ENCODE measurements at regions not wholly inside any gene's neighbourhood (a gene's known extent, or its start where the extent isn't known, plus 50 kb on each side); places are given as distances from the start of the nearest gene placed in this dataset.

GRCh38 chr4:96150466-96150865 is 310.6 kb downstream of the PDHA2 start:
- 78% methylated on average over 1 of the region's 2 CpGs for WGBS (ENCODE audit: insufficient coverage)
- no peak for DNase-seq
- Mint-ChIP-seq H3K9me3 (peaks cover 0 to 4% (median 0%) of the 10 kb centered on the region in 7 donors), H3K4me3 (no peak overlapping the region), H3K27me3 (ENCODE audit: low read depth in 3 of 3) (no peaks in the 10 kb centered on the region), H3K4me1 (no peaks in the 10 kb centered on the region), H3K27ac (no peak overlapping the region), H3K36me3 (no peaks in the 10 kb centered on the region)
- intact Hi-C loops (cut with micrococcal nuclease), result no loop called here
- Histone ChIP-seq H3K4me3 (replicated peaks in 1 of 3; ENCODE audit: low read depth in 2 of 3, low read length in 3 of 3) (no peak overlapping the region), H2AFZ (ENCODE audit: insufficient read depth, low read depth, low read length, poor library complexity, severe bottlenecking) (no peak overlapping the region), H3K4me2 (replicated peaks; ENCODE audit: extremely low read depth, low read length, poor library complexity, severe bottlenecking) (no peak overlapping the region), H3K27ac (ENCODE audit: low read depth in 1 of 2, low read length in 2 of 2) (no peak overlapping the region), H3K4me1 (ENCODE audit: control insufficient read depth in 1 of 2, insufficient read depth in 2 of 2, low read length in 2 of 2) (no peaks in the 10 kb centered on the region), H3K27me3 (ENCODE audit: control insufficient read depth in 2 of 2, insufficient read depth in 2 of 2, low read length in 2 of 2) (no peaks in the 10 kb centered on the region), H3K9ac (ENCODE audit: insufficient read depth, low read length, poor library complexity, severe bottlenecking) (no peak overlapping the region), H3K36me3 (replicated peaks in 1 of 2; ENCODE audit: control insufficient read depth in 1 of 2, insufficient read depth in 2 of 2, low read length in 2 of 2) (no peaks in the 10 kb centered on the region), H4K20me1 (ENCODE audit: insufficient read depth, low read length) (no peaks in the 10 kb centered on the region), H3K79me2 (ENCODE audit: insufficient read depth, low read length) (no peaks in the 10 kb centered on the region), H3K9me3 (replicated peaks in 1 of 2; ENCODE audit: control insufficient read depth in 1 of 2, insufficient read depth in 1 of 2, low read length in 2 of 2) (no peaks in the 10 kb centered on the region)
- TF ChIP-seq, protein P1, sequence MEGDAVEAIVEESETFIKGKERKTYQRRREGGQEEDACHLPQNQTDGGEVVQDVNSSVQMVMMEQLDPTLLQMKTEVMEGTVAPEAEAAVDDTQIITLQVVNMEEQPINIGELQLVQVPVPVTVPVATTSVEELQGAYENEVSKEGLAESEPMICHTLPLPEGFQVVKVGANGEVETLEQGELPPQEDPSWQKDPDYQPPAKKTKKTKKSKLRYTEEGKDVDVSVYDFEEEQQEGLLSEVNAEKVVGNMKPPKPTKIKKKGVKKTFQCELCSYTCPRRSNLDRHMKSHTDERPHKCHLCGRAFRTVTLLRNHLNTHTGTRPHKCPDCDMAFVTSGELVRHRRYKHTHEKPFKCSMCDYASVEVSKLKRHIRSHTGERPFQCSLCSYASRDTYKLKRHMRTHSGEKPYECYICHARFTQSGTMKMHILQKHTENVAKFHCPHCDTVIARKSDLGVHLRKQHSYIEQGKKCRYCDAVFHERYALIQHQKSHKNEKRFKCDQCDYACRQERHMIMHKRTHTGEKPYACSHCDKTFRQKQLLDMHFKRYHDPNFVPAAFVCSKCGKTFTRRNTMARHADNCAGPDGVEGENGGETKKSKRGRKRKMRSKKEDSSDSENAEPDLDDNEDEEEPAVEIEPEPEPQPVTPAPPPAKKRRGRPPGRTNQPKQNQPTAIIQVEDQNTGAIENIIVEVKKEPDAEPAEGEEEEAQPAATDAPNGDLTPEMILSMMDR (IDR thresholded peaks at IDR 0.05), result no peak

- H3K4me1 ChIP-seq (ENCODE audit: control insufficient read depth in 1 of 2, insufficient read depth in 2 of 2, low read length in 2 of 2), result no peaks in the 10 kb centered on the region
- DNase-seq, result no peak
- WGBS (ENCODE audit: insufficient coverage), result no CpG with 5 or more reads among the region's 2 CpGs
- no peaks in the 10 kb centered on the region for H3K4me1 Mint-ChIP-seq
- H2AFZ ChIP-seq (ENCODE audit: insufficient read depth, low read depth, low read length, poor library complexity, severe bottlenecking), result no peak overlapping the region
- no peaks in the 10 kb centered on the region for H3K27me3 ChIP-seq (ENCODE audit: control insufficient read depth in 2 of 2, insufficient read depth in 2 of 2, low read length in 2 of 2)
- H3K27ac Mint-ChIP-seq, result no peak overlapping the region
- no peaks in the 10 kb centered on the region for H3K79me2 ChIP-seq (ENCODE audit: insufficient read depth, low read length)
- no peak overlapping the region for H3K27ac ChIP-seq (ENCODE audit: low read depth in 1 of 2, low read length in 2 of 2)
- TF ChIP-seq, protein P1 (IDR thresholded peaks at IDR 0.05), result no peak
- H3K9me3 Mint-ChIP-seq, result peaks cover 0 to 3% (median 0%) of the 10 kb centered on the region in 7 donors
- no peaks in the 10 kb centered on the region for H3K9me3 ChIP-seq (replicated peaks in 1 of 2; ENCODE audit: control insufficient read depth in 1 of 2, insufficient read depth in 1 of 2, low read length in 2 of 2)
- H3K4me2 ChIP-seq (replicated peaks; ENCODE audit: extremely low read depth, low read length, poor library complexity, severe bottlenecking), result no peak overlapping the region
- no peaks in the 10 kb centered on the region for H3K27me3 Mint-ChIP-seq (ENCODE audit: low read depth in 3 of 3)
- H4K20me1 ChIP-seq (ENCODE audit: insufficient read depth, low read length), result no peaks in the 10 kb centered on the region
- H3K36me3 ChIP-seq (replicated peaks in 1 of 2; ENCODE audit: control insufficient read depth in 1 of 2, insufficient read depth in 2 of 2, low read length in 2 of 2), result no peaks in the 10 kb centered on the region
- no peak overlapping the region for H3K9ac ChIP-seq (ENCODE audit: insufficient read depth, low read length, poor library complexity, severe bottlenecking)
- intact Hi-C loops (cut with micrococcal nuclease), result no loop called here
- H3K4me3 ChIP-seq (replicated peaks in 1 of 3; ENCODE audit: low read depth in 2 of 3, low read length in 3 of 3), result no peak overlapping the region
- H3K4me3 Mint-ChIP-seq, result no peak overlapping the region
- H3K36me3 Mint-ChIP-seq, result no peaks in the 10 kb centered on the region
These were observed 312.9 kb downstream of the PDHA2 start for GRCh38 chr4:96152824-96153223.
